PC-3 (cell line): ENCODE measurements at regions not wholly inside any gene's neighbourhood (a gene's known extent, or its start where the extent isn't known, plus 50 kb on each side); places are given as distances from the start of the nearest gene placed in this dataset.

ENCODE experiments used
- ATAC-seq: fragments of 200-7000 bp; cut with Tn5 transposase; 2 replicates; pipeline ENCODE4 v1.9.1; 2020; ENCODE audit warnings: mild to moderate bottlenecking, moderate library complexity
- BruUV-seq: library from RNA; stranded (reverse); fragments of 400-500 nt; replicated peaks from 2 replicates; lab custom pipeline; 2021; lab: Mats Ljungman, UMichigan
- CTCF ChIA-PET: fragments of 300-600 bp; sonication (Branson Sonifier 250); formaldehyde crosslinking; loops from one replicate; lab custom pipeline; 2022; ENCODE audit warnings: antibody characterized with exemption; lab: Charles Lee
- POLR2A ChIA-PET: fragments of 300-600 bp; sonication (Branson Sonifier 250); formaldehyde crosslinking; loops from one replicate; lab custom pipeline; 2022; ENCODE audit warnings: antibody characterized with exemption; ENCODE audit not compliant: unreplicated experiment; lab: Charles Lee
- DNase-seq: peaks from one replicate; pipeline ENCODE4 v3.0.0-alpha.2; 2015
- H2AFZ ChIP-seq: fragments of 300-600 bp; sonication (generic); 2 replicates; pipeline ENCODE4 v1.6.0; 2016; ENCODE audit warnings: antibody characterized with exemption, low read length
- H3F3A ChIP-seq: fragments of 300-600 bp; sonication (generic); one replicate; pipeline ENCODE4 v1.6.0; 2017; ENCODE audit warnings: antibody characterized with exemption, low read length, control low read depth, mild to moderate bottlenecking; ENCODE audit not compliant: unreplicated experiment
- H3K27ac ChIP-seq: fragments of 300-600 bp; sonication (generic); 2 replicates; pipeline ENCODE4 v1.5.1; 2016; ENCODE audit warnings: mild to moderate bottlenecking, low read length
- H3K27me3 ChIP-seq: fragments of 300-600 bp; sonication (generic); 2 replicates; pipeline ENCODE4 v1.6.1; 2016; ENCODE audit warnings: low read length, mixed read lengths
- H3K36me3 ChIP-seq: fragments of 300-600 bp; sonication (generic); 2 replicates; pipeline ENCODE4 v1.6.1; 2016; ENCODE audit warnings: low read depth, mixed run types, low read length, mixed read lengths
- H3K4me1 ChIP-seq: fragments of 300-600 bp; sonication (generic); 2 replicates; pipeline ENCODE4 v1.5.1; 2016; ENCODE audit warnings: low read length; ENCODE audit not compliant: insufficient read depth
- H3K4me2 ChIP-seq: fragments of 300-600 bp; sonication (generic); 2 replicates; pipeline ENCODE4 v1.6.0; 2016; ENCODE audit warnings: low read length
- H3K4me3 ChIP-seq: fragments of 300-600 bp; sonication (generic); 2 replicates; pipeline ENCODE4 v1.5.1; 2016; ENCODE audit warnings: mild to moderate bottlenecking, low read length, mixed read lengths
- H3K79me2 ChIP-seq: fragments of 300-600 bp; sonication (generic); 2 replicates; pipeline ENCODE4 v1.6.1; 2017; ENCODE audit warnings: low read length, mixed read lengths
- H3K9ac ChIP-seq: fragments of 300-600 bp; sonication (generic); 2 replicates; pipeline ENCODE4 v1.6.0; 2016; ENCODE audit warnings: mild to moderate bottlenecking, low read length
- H3K9me2 ChIP-seq: fragments of 300-600 bp; sonication (generic); replicated peaks from 2 replicates; pipeline ENCODE4 v1.6.1; 2016; ENCODE audit warnings: mixed run types, low read length, mixed read lengths
- H3K9me3 ChIP-seq: fragments of 300-600 bp; sonication (generic); 2 replicates; pipeline ENCODE4 v1.6.1; 2016; ENCODE audit warnings: low read length, mixed read lengths
- H4K20me1 ChIP-seq: fragments of 300-600 bp; sonication (generic); 2 replicates; pipeline ENCODE4 v1.6.1; 2016; ENCODE audit warnings: low read length, mixed read lengths
- CTCF ChIP-seq: fragments of 300-600 bp; sonication (generic); conservative IDR thresholded peaks from 2 replicates; pipeline ENCODE4 v1.5.1; 2017; ENCODE audit warnings: antibody characterized with exemption, low read depth, mild to moderate bottlenecking, low read length
- EZH2 ChIP-seq: fragments of 300-600 bp; sonication (generic); IDR thresholded peaks from one replicate; pipeline ENCODE4 v1.6.1; 2017; ENCODE audit warnings: antibody characterized with exemption, mild to moderate bottlenecking, low read length; ENCODE audit not compliant: unreplicated experiment
- EZH2phosphoT487 ChIP-seq: fragments of 300-600 bp; sonication (generic); IDR thresholded peaks from 2 replicates; pipeline ENCODE4 v1.6.1; 2018; ENCODE audit warnings: mild to moderate bottlenecking, antibody characterized with exemption, low read length, borderline replicate concordance
- intact Hi-C: fragments of 100-400 bp; cut with micrococcal nuclease; formaldehyde crosslinking; loops from 2 replicates; pipeline ENCODE4 v1.9.0; 2023

GRCh38 chr3:33926998-33927605 lies 128.7 kb downstream of the PDCD6IP start:
- no peak overlapping the region for H3K9ac ChIP-seq
- H4K20me1 ChIP-seq = no peaks in the 10 kb centered on the region
- no peaks in the 10 kb centered on the region for H3K9me3 ChIP-seq
- H3K27me3 ChIP-seq = peaks cover 28% of the 10 kb centered on the region
- no TSS peak for BruUV-seq
- no peak overlapping the region for H3K4me2 ChIP-seq
- H3K4me3 ChIP-seq = no peak overlapping the region
- no peaks in the 10 kb centered on the region for H3K79me2 ChIP-seq
- no peak for ATAC-seq
- no peaks in the 10 kb centered on the region for H3K4me1 ChIP-seq
- no peaks in the 10 kb centered on the region for H3F3A ChIP-seq
- no peaks in the 10 kb centered on the region for H3K36me3 ChIP-seq
- DNase-seq = no peak
- TF ChIP-seq EZH2phosphoT487 (no peak), CTCF (no peak), EZH2 (no peak)
- CTCF ChIA-PET = no interaction called here
- no peaks in the 10 kb centered on the region for H3K9me2 ChIP-seq
- POLR2A ChIA-PET = no interaction called here
- intact Hi-C loops = no loop called here
- H2AFZ ChIP-seq = no peak overlapping the region
- H3K27ac ChIP-seq = no peak overlapping the region

- ChIA-PET CTCF (no interaction called here), POLR2A (no interaction called here)
- H3K4me2 ChIP-seq = no peak overlapping the region
- H3K27me3 ChIP-seq = peaks cover 25% of the 10 kb centered on the region
- no peak for DNase-seq
- no peaks in the 10 kb centered on the region for H3K9me3 ChIP-seq
- no peak overlapping the region for H2AFZ ChIP-seq
- H3K36me3 ChIP-seq = no peaks in the 10 kb centered on the region
- H3K9ac ChIP-seq = no peak overlapping the region
- intact Hi-C loops = no loop called here
- no peak overlapping the region for H3K4me3 ChIP-seq
- H3K79me2 ChIP-seq = no peaks in the 10 kb centered on the region
- H3K9me2 ChIP-seq = no peaks in the 10 kb centered on the region
- H3K4me1 ChIP-seq = no peaks in the 10 kb centered on the region
- TF ChIP-seq CTCF (no peak), EZH2phosphoT487 (no peak), EZH2 (no peak)
- H3F3A ChIP-seq = no peaks in the 10 kb centered on the region
- H4K20me1 ChIP-seq = no peaks in the 10 kb centered on the region
- BruUV-seq = no TSS peak
- no peak for ATAC-seq
- H3K27ac ChIP-seq = no peak overlapping the region
Measured at GRCh38 chr3:33929813-33930212, 131.4 kb downstream of the PDCD6IP start.

- intact Hi-C loops = no loop called here
- DNase-seq (no peak), ATAC-seq (no peak)
- H3K4me3 ChIP-seq = no peak overlapping the region
- H3K9ac ChIP-seq = no peak overlapping the region
- H3K4me2 ChIP-seq = no peak overlapping the region
- no peaks in the 10 kb centered on the region for H3K9me2 ChIP-seq
- H3K36me3 ChIP-seq = no peaks in the 10 kb centered on the region
- no peaks in the 10 kb centered on the region for H3K4me1 ChIP-seq
- peaks cover 12% of the 10 kb centered on the region for H3K27me3 ChIP-seq
- POLR2A ChIA-PET = no interaction called here
- no peaks in the 10 kb centered on the region for H3K79me2 ChIP-seq
- no peak overlapping the region for H3K27ac ChIP-seq
- H4K20me1 ChIP-seq = no peaks in the 10 kb centered on the region
- BruUV-seq = no TSS peak
- H3F3A ChIP-seq = no peaks in the 10 kb centered on the region
- no peaks in the 10 kb centered on the region for H3K9me3 ChIP-seq
- TF ChIP-seq CTCF = no peak
- no peak for TF ChIP-seq EZH2phosphoT487
- TF ChIP-seq EZH2 = no peak
- no peak overlapping the region for H2AFZ ChIP-seq
- CTCF ChIA-PET = no interaction called here
Measured at GRCh38 chr3:33931512-33931911, 133.1 kb downstream of the PDCD6IP start.
